Psoas muscle (tissue), 7 donors: ENCODE measurements at regions not wholly inside any gene's neighbourhood (a gene's known extent, or its start where the extent isn't known, plus 50 kb on each side); places are given as distances from the start of the nearest gene placed in this dataset.
A peak's percentile ranks its signal among the peaks of the same experiment; 100 is the strongest.

Source experiments
- ATAC-seq, 4 donors: fragments of 200-7000 bp; cut with Tn5 transposase; one replicate each; pipeline ENCODE4 v1.9.1; 2020; ENCODE audit warnings: moderate library complexity in 3 of 4, mild to moderate bottlenecking in 2 of 4
- DNase-seq, 2 donors: peaks; one replicate each; pipeline ENCODE4 v3.0.0-alpha.2; 2020
- H3K27ac ChIP-seq: fragments of 200-600 bp; one replicate; pipeline ENCODE4 v1.8.0; 2022
- H3K27me3 ChIP-seq, 3 donors: fragments of 200-600 bp in 1 of 3; one replicate each; pipeline versions ENCODE4 v1.6.1 to v1.8.0; 2013 to 2022; ENCODE audit warnings: low read length in 2 of 3, mild to moderate bottlenecking in 2 of 3, moderate library complexity in 1 of 3; ENCODE audit not compliant: insufficient read depth in 3 of 3
- H3K36me3 ChIP-seq, 2 donors: fragments of 200-600 bp in 1 of 2; one replicate each; pipeline versions ENCODE4 v1.6.1 to v1.8.0; 2013 to 2022; ENCODE audit warnings: low read depth in 1 of 2, mild to moderate bottlenecking in 1 of 2, moderate library complexity in 1 of 2; ENCODE audit not compliant: insufficient read depth in 1 of 2
- H3K4me1 ChIP-seq: fragments of 200-600 bp; one replicate; pipeline ENCODE4 v1.8.0; 2022
- H3K4me3 ChIP-seq: fragments of 200-600 bp; one replicate; pipeline ENCODE4 v1.8.0; 2022; ENCODE audit warnings: mild to moderate bottlenecking
- H3K9me3 ChIP-seq: fragments of 200-600 bp; one replicate; pipeline ENCODE4 v1.8.0; 2022
- CTCF ChIP-seq: fragments of 200-600 bp; IDR thresholded peaks from one replicate; pipeline ENCODE4 v1.8.0; 2022; ENCODE audit warnings: antibody characterized with exemption
- WGBS, 3 donors: extraction: QIAGEN DNeasy Blood & Tissue Kit; methylation state at CpG; one replicate each; pipeline versions ENCODE4 v1.1.6 to v1.1.7; 2013; 5-methylcytosine and 5-hydroxymethylcytosine counted together
- intact Hi-C, 2 donors: fragments of 100-400 bp; cut with DNase I; formaldehyde crosslinking; loops; one replicate each; pipeline versions ENCODE4 v1.11.0 to v1.14.2; 2022
- donor health status: healthy with polysubstance abuse.
- donor health status: DM: no; HTN: no; CAD: no; lungs with moderate emphysema.
- donor health status: Bipolar disorder and iron deficiency.
- donor health status: healthy.
- donor health status: DM: yes; HTN: yes; CAD: no.
- donor health status: DM: no; HTN: no; CAD: no.
- donor health status: DM: yes; HTN: yes; CAD: no.

- H3K36me3 ChIP-seq, result no peaks in the 10 kb centered on the region
- no peak for TF ChIP-seq CTCF
- no peaks in the 10 kb centered on the region for H3K9me3 ChIP-seq
- DNase-seq (no peak), ATAC-seq (no peak)
- no peak overlapping the region for H3K4me3 ChIP-seq
- no peaks in the 10 kb centered on the region for H3K4me1 ChIP-seq
- H3K27ac ChIP-seq, result peak overlapping the region; percentile 59
- no peaks in the 10 kb centered on the region for H3K27me3 ChIP-seq
- intact Hi-C loops, result no loop called here
- 63 to 79% (median 76%) methylated on average over 9 of the region's 9 CpGs for WGBS, 3 donors
Observed at GRCh38 chr2:161076936-161077335, 83.3 kb upstream of the TANK start.

GRCh38 chr2:161077367-161078210 lies 82.6 kb upstream of the TANK start:
- WGBS, 3 donors, result 57 to 61% (median 58%) methylated on average over 5 of the region's 5 CpGs
- no peaks in the 10 kb centered on the region for H3K27me3 ChIP-seq
- ATAC-seq (peak; percentile 48 to 72 (median 60)), DNase-seq (no peak)
- no peaks in the 10 kb centered on the region for H3K4me1 ChIP-seq
- H3K36me3 ChIP-seq, result no peaks in the 10 kb centered on the region
- intact Hi-C loops, result no loop called here
- no peak for TF ChIP-seq CTCF
- no peak overlapping the region for H3K4me3 ChIP-seq
- no peaks in the 10 kb centered on the region for H3K9me3 ChIP-seq
- peak overlapping the region; percentile 59 for H3K27ac ChIP-seq

- ATAC-seq (no peak), DNase-seq (no peak)
- no peak for TF ChIP-seq CTCF
- WGBS, 3 donors, result 80 to 86% (median 84%) methylated on average over 2 of the region's 2 CpGs
- intact Hi-C loops, result no loop called here
- Histone ChIP-seq H3K9me3 (no peaks in the 10 kb centered on the region), H3K4me1 (no peaks in the 10 kb centered on the region), H3K4me3 (no peak overlapping the region), H3K27me3 (no peaks in the 10 kb centered on the region), H3K36me3 (no peaks in the 10 kb centered on the region), H3K27ac (no peak overlapping the region)
Observed at GRCh38 chr2:161078211-161078539, 82.1 kb upstream of the TANK start.

GRCh38 chr2:161085149-161085548 lies 75.1 kb upstream of the TANK start:
- no peak for ATAC-seq
- Histone ChIP-seq H3K4me3 (no peak overlapping the region), H3K4me1 (no peaks in the 10 kb centered on the region), H3K9me3 (no peaks in the 10 kb centered on the region), H3K27ac (no peak overlapping the region), H3K36me3 (no peaks in the 10 kb centered on the region), H3K27me3 (no peaks in the 10 kb centered on the region)
- intact Hi-C loops, result no loop called here
- DNase-seq, result no peak
- no peak for TF ChIP-seq CTCF
- WGBS, 3 donors, result 43 to 55% (median 43%) methylated on average over 2 of the region's 2 CpGs
